GM12875 (cell line): ENCODE measurements at regions not wholly inside any gene's neighbourhood (a gene's known extent, or its start where the extent isn't known, plus 50 kb on each side); places are given as distances from the start of the nearest gene placed in this dataset.

Experiments used
- H3K4me3 ChIP-seq: one replicate; pipeline ENCODE4 v1.5.1; 2011; ENCODE audit warnings: low read depth, low read length, control low read depth
- CTCF ChIP-seq: IDR thresholded peaks from 2 replicates; pipeline ENCODE4 v1.5.1; 2011; ENCODE audit warnings: low read depth, mild to moderate bottlenecking, control low read depth, inconsistent platforms, low read length, moderate library complexity, borderline replicate concordance; ENCODE audit not compliant: insufficient read depth

- no peak for TF ChIP-seq CTCF
- H3K4me3 ChIP-seq, result no peak overlapping the region
Measured at GRCh38 chrX:150216716-150217115, 146.4 kb upstream of the MAMLD1 start.

GRCh38 chrX:150217609-150218008 is 145.5 kb upstream of the MAMLD1 start:
- H3K4me3 ChIP-seq, result no peak overlapping the region
- no peak for TF ChIP-seq CTCF

- TF ChIP-seq CTCF, result no peak
- H3K4me3 ChIP-seq, result no peak overlapping the region
Measured at GRCh38 chrX:150219374-150220185, 143.5 kb upstream of the MAMLD1 start.

GRCh38 chrX:150223176-150224015 is 139.7 kb upstream of the MAMLD1 start:
- no peak for TF ChIP-seq CTCF
- no peak overlapping the region for H3K4me3 ChIP-seq

- TF ChIP-seq CTCF, result no peak
Measured at GRCh38 chrX:150224676-150225075, 138.4 kb upstream of the MAMLD1 start.

GRCh38 chrX:150225266-150225665 is 137.9 kb upstream of the MAMLD1 start:
- no peak overlapping the region for H3K4me3 ChIP-seq
- no peak for TF ChIP-seq CTCF

More at GRCh38 chrX:150224676-150225075, 138.4 kb upstream of the MAMLD1 start:
- no peak overlapping the region for H3K4me3 ChIP-seq
